CD8-positive, alpha-beta memory T cell (primary cell): ENCODE measurements at regions not wholly inside any gene's neighbourhood (a gene's known extent, or its start where the extent isn't known, plus 50 kb on each side); places are given as distances from the start of the nearest gene placed in this dataset.

Experiments
- CTCF ChIA-PET: fragments of 350-600 bp; sonication (Branson Sonifier 250); formaldehyde crosslinking; loops from one replicate; lab custom pipeline; 2021; ENCODE audit warnings: antibody characterized with exemption; lab: Charles Lee
- POLR2A ChIA-PET: fragments of 350-600 bp; sonication (Branson Sonifier 250); formaldehyde crosslinking; loops from one replicate; lab custom pipeline; 2021; ENCODE audit warnings: antibody characterized with exemption; lab: Charles Lee
- DNase-seq, 5 donors: peaks; one replicate each; pipeline versions ENCODE4 v3.0.0 to v3.0.0-alpha.2; 2020 to 2022; ENCODE audit warnings: mixed read lengths in 1 of 5
- H3K27ac ChIP-seq: one replicate; pipeline ENCODE4 v1.7.0; 2013; ENCODE audit warnings: low read depth, mild to moderate bottlenecking, low read length, moderate library complexity
- H3K27me3 ChIP-seq: 2 replicates; pipeline ENCODE4 v1.7.0; 2013; ENCODE audit warnings: low read length, mild to moderate bottlenecking; ENCODE audit not compliant: insufficient read depth, poor library complexity, severe bottlenecking
- H3K36me3 ChIP-seq: 2 replicates; pipeline ENCODE4 v1.7.0; 2013; ENCODE audit warnings: mild to moderate bottlenecking, low read length, moderate library complexity; ENCODE audit not compliant: insufficient read depth
- H3K4me1 ChIP-seq: 2 replicates; pipeline ENCODE4 v1.7.0; 2013; ENCODE audit warnings: mild to moderate bottlenecking, low read length, moderate library complexity; ENCODE audit not compliant: insufficient read depth
- H3K4me3 ChIP-seq: 2 replicates; pipeline ENCODE4 v1.7.0; 2013; ENCODE audit warnings: mild to moderate bottlenecking, low read length
- H3K9me3 ChIP-seq: 2 replicates; pipeline ENCODE4 v1.7.0; 2013; ENCODE audit warnings: mild to moderate bottlenecking, low read length
- H3K27ac Mint-ChIP-seq, 8 donors: one replicate each; pipeline ENCODE4 v1.8.0; 2020 to 2021; ENCODE audit warnings: mixed read lengths in 8 of 8, mild to moderate bottlenecking in 6 of 8, inconsistent platforms in 3 of 8, moderate library complexity in 3 of 8
- H3K27me3 Mint-ChIP-seq, 2 donors: one replicate each; pipeline ENCODE4 v1.8.0; 2020 to 2021; ENCODE audit warnings: mixed read lengths in 2 of 2, mild to moderate bottlenecking in 1 of 2, moderate library complexity in 1 of 2
- H3K36me3 Mint-ChIP-seq, 3 donors: one replicate each; pipeline ENCODE4 v1.8.0; 2020 to 2021; ENCODE audit warnings: mixed read lengths in 3 of 3, inconsistent platforms in 1 of 3, mild to moderate bottlenecking in 1 of 3
- H3K4me1 Mint-ChIP-seq, 3 donors: one replicate each; pipeline ENCODE4 v1.8.0; 2020 to 2021; ENCODE audit warnings: mixed read lengths in 3 of 3, inconsistent platforms in 1 of 3, mild to moderate bottlenecking in 1 of 3
- H3K4me3 Mint-ChIP-seq, 7 donors: one replicate each; pipeline ENCODE4 v1.8.0; 2020 to 2021; ENCODE audit warnings: mixed read lengths in 7 of 7, mild to moderate bottlenecking in 6 of 7, moderate library complexity in 4 of 7, inconsistent platforms in 2 of 7
- H3K9me3 Mint-ChIP-seq, 5 donors: one replicate each; pipeline ENCODE4 v1.8.0; 2020 to 2022; ENCODE audit warnings: mixed read lengths in 5 of 5, mild to moderate bottlenecking in 3 of 5, moderate library complexity in 2 of 5, inconsistent platforms in 1 of 5

DNA sequence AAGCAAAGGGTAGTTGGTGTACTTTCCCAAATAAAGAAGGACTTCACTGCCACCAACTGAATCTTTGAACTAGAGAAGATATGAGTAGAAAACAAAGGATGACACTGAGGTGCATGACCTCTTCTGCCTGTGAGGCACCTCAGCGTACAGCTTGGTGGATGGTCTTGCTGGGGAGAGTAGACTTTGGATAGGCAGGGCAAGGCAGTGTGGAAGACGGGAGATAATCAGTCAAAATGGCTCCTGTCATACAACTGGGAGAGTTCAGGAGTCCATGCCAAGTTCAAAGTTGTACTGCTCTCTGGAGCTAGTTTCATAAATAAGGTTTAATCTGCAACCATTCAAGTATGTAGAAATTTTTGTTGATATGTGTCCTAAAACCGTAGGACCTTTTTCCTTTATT lies 143.4 kb downstream of the BARHL2 start:
- H3K36me3 Mint-ChIP-seq: no peaks in the 10 kb centered on the region
- H3K4me3 ChIP-seq: no peak overlapping the region
- no peak for DNase-seq
- H3K27me3 Mint-ChIP-seq: peaks cover 5 to 35% of the 10 kb centered on the region in 2 donors
- POLR2A ChIA-PET: no interaction called here
- H3K4me1 Mint-ChIP-seq: no peaks in the 10 kb centered on the region
- no peaks in the 10 kb centered on the region for H3K36me3 ChIP-seq
- no peaks in the 10 kb centered on the region for H3K4me1 ChIP-seq
- CTCF ChIA-PET: no interaction called here
- H3K27ac ChIP-seq: no peak overlapping the region
- no peaks in the 10 kb centered on the region for H3K9me3 Mint-ChIP-seq
- H3K4me3 Mint-ChIP-seq: no peak overlapping the region
- H3K9me3 ChIP-seq: no peaks in the 10 kb centered on the region
- peaks cover 2% of the 10 kb centered on the region for H3K27me3 ChIP-seq
- no peak overlapping the region for H3K27ac Mint-ChIP-seq

- Histone ChIP-seq H3K36me3 (no peaks in the 10 kb centered on the region), H3K4me3 (no peak overlapping the region), H3K27me3 (no peaks in the 10 kb centered on the region), H3K27ac (no peak overlapping the region), H3K9me3 (no peaks in the 10 kb centered on the region), H3K4me1 (no peaks in the 10 kb centered on the region)
- Mint-ChIP-seq H3K27me3 (peaks cover 5 to 36% of the 10 kb centered on the region in 2 donors), H3K36me3 (no peaks in the 10 kb centered on the region), H3K4me1 (no peaks in the 10 kb centered on the region), H3K27ac (no peak overlapping the region), H3K9me3 (no peaks in the 10 kb centered on the region), H3K4me3 (no peak overlapping the region)
- ChIA-PET POLR2A (no interaction called here), CTCF (no interaction called here)
- no peak for DNase-seq
Measured at GRCh38 chr1:90572446-90572845, 144.7 kb downstream of the BARHL2 start.

DNA sequence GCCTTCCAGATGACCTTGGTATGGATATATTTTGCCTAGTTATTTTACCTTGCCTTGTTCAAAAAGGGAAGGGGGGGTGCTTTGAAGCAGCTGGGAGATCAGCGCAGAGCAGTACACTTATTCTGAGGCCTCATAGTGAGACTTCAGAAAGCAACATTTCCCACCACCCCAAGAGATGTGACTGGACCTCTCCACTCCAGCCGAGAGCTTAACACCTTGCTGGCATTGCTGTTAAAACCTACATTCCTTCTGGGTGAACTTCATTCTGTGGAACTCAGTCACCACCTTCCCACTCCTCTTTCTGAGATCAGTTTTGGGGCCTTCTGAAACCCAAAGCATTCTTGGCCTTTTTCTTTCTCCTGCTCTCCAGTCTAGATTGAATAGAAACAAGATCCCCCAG lies 148.7 kb downstream of the BARHL2 start:
- no peak for DNase-seq
- H3K27me3 Mint-ChIP-seq: peaks cover 8 to 24% of the 10 kb centered on the region in 2 donors
- no peaks in the 10 kb centered on the region for H3K36me3 Mint-ChIP-seq
- CTCF ChIA-PET: no interaction called here
- no peak overlapping the region for H3K27ac ChIP-seq
- no peak overlapping the region for H3K27ac Mint-ChIP-seq
- H3K27me3 ChIP-seq: no peaks in the 10 kb centered on the region
- no peaks in the 10 kb centered on the region for H3K4me1 Mint-ChIP-seq
- no peaks in the 10 kb centered on the region for H3K9me3 Mint-ChIP-seq
- H3K9me3 ChIP-seq: no peaks in the 10 kb centered on the region
- H3K4me3 Mint-ChIP-seq: no peak overlapping the region
- no peaks in the 10 kb centered on the region for H3K36me3 ChIP-seq
- POLR2A ChIA-PET: no interaction called here
- H3K4me1 ChIP-seq: no peaks in the 10 kb centered on the region
- H3K4me3 ChIP-seq: no peak overlapping the region

DNA sequence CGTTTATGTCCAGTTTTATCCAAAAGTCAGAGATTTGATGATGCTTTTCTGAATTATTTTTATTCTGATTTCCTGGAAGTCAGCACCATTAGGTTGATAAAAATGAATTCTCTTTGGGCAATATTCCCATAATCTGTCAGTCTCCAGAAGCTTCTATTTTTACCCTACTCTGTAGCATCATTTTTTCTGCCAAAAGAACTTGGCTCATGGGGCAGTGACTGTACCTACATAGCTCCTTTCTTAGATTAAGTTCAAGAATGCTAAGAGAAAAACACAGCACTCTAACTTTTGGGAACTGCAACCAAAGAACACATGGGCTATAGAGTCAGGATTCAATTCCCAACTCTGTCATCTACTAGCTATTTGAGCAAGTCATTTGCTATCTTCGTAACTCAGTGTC lies 152.9 kb downstream of the BARHL2 start:
- Histone ChIP-seq H3K36me3 (no peaks in the 10 kb centered on the region), H3K27me3 (no peaks in the 10 kb centered on the region), H3K4me1 (no peaks in the 10 kb centered on the region), H3K9me3 (no peaks in the 10 kb centered on the region), H3K4me3 (no peak overlapping the region), H3K27ac (no peak overlapping the region)
- H3K27me3 Mint-ChIP-seq: peaks cover 3 to 6% of the 10 kb centered on the region in 2 donors
- ChIA-PET POLR2A (no interaction called here), CTCF (interaction anchor here (0.5 kb wide), 1 partner anchor 402 kb away, joined by 4 read pairs; no protein-coding TSS in a partner anchor)
- no peak overlapping the region for H3K4me3 Mint-ChIP-seq
- no peaks in the 10 kb centered on the region for H3K4me1 Mint-ChIP-seq
- no peaks in the 10 kb centered on the region for H3K36me3 Mint-ChIP-seq
- no peak overlapping the region for H3K27ac Mint-ChIP-seq
- no peak for DNase-seq
- H3K9me3 Mint-ChIP-seq: no peaks in the 10 kb centered on the region

GRCh38 chr1:90562892-90563291 lies 154.2 kb downstream of the BARHL2 start:
- no peak overlapping the region for H3K4me3 ChIP-seq
- no peak for DNase-seq
- no peaks in the 10 kb centered on the region for H3K9me3 ChIP-seq
- H3K4me1 ChIP-seq: no peaks in the 10 kb centered on the region
- no peak overlapping the region for H3K4me3 Mint-ChIP-seq
- H3K27me3 Mint-ChIP-seq: peaks cover 3 to 9% of the 10 kb centered on the region in 2 donors
- H3K36me3 ChIP-seq: no peaks in the 10 kb centered on the region
- H3K27ac ChIP-seq: no peak overlapping the region
- no peak overlapping the region for H3K27ac Mint-ChIP-seq
- no peaks in the 10 kb centered on the region for H3K4me1 Mint-ChIP-seq
- no peaks in the 10 kb centered on the region for H3K27me3 ChIP-seq
- ChIA-PET CTCF (no interaction called here), POLR2A (no interaction called here)
- H3K36me3 Mint-ChIP-seq: no peaks in the 10 kb centered on the region
- H3K9me3 Mint-ChIP-seq: no peaks in the 10 kb centered on the region

- POLR2A ChIA-PET: no interaction called here
- H3K36me3 Mint-ChIP-seq: no peaks in the 10 kb centered on the region
- H3K4me1 Mint-ChIP-seq: no peaks in the 10 kb centered on the region
- H3K9me3 Mint-ChIP-seq: no peaks in the 10 kb centered on the region
- Histone ChIP-seq H3K4me1 (no peaks in the 10 kb centered on the region), H3K27me3 (no peaks in the 10 kb centered on the region), H3K27ac (no peak overlapping the region), H3K9me3 (no peaks in the 10 kb centered on the region), H3K36me3 (no peaks in the 10 kb centered on the region), H3K4me3 (no peak overlapping the region)
- no peak overlapping the region for H3K27ac Mint-ChIP-seq
- CTCF ChIA-PET: no interaction called here
- H3K27me3 Mint-ChIP-seq: peaks cover 3 to 13% of the 10 kb centered on the region in 2 donors
- no peak overlapping the region for H3K4me3 Mint-ChIP-seq
- DNase-seq: no peak
Measured at GRCh38 chr1:90561911-90562310, 155.2 kb downstream of the BARHL2 start.

DNA sequence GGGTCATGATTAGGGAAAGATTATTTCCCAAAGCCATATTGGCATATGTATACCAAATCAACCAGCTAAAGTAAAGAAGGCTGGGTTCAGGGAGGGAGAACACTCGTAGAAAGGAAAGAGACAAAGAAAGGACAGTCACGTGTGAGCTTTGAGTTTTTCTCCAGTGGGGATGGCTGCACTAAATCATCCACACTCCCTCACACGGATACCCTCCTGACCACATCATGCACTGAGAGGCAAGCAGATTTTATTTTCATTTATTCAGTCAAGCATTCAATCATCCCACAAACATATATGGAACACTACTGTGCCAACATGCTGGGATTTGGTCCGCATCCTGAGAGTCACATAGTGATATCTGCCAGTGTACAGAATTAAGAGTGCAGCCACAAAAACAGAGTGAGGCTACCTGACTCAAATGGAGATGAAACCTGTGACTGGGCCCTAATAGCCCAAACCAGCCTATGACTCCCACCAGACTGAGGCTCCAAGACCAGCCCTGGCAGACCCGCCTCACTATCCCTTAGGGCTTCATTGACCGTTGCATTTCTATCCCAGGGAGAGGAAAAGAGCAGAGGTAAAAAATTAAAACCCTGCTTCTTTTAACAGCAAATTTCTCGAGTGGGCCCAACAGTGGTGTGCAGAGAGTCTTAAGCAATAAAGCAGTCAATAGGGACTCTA lies 155.9 kb downstream of the BARHL2 start:
- Mint-ChIP-seq H3K36me3 (no peaks in the 10 kb centered on the region), H3K9me3 (no peaks in the 10 kb centered on the region), H3K27me3 (peaks cover 3 to 13% of the 10 kb centered on the region in 2 donors), H3K4me1 (no peaks in the 10 kb centered on the region), H3K27ac (no peak overlapping the region), H3K4me3 (no peak overlapping the region)
- ChIA-PET CTCF (interaction anchor here (1.0 to 1.2 kb wide), 2 partner anchors 9 to 17 kb away, joined by 3 read pairs; no protein-coding TSS in a partner anchor), POLR2A (no interaction called here)
- Histone ChIP-seq H3K4me3 (no peak overlapping the region), H3K9me3 (no peaks in the 10 kb centered on the region), H3K4me1 (no peaks in the 10 kb centered on the region), H3K36me3 (no peaks in the 10 kb centered on the region), H3K27me3 (no peaks in the 10 kb centered on the region), H3K27ac (no peak overlapping the region)
- DNase-seq: no peak

GRCh38 chr1:90558754-90559378 lies 158.2 kb downstream of the BARHL2 start:
- H3K9me3 ChIP-seq: no peaks in the 10 kb centered on the region
- no peaks in the 10 kb centered on the region for H3K4me1 Mint-ChIP-seq
- no peaks in the 10 kb centered on the region for H3K36me3 Mint-ChIP-seq
- H3K36me3 ChIP-seq: no peaks in the 10 kb centered on the region
- no peaks in the 10 kb centered on the region for H3K4me1 ChIP-seq
- H3K4me3 Mint-ChIP-seq: no peak overlapping the region
- POLR2A ChIA-PET: no interaction called here
- H3K27ac Mint-ChIP-seq: no peak overlapping the region
- CTCF ChIA-PET: no interaction called here
- H3K9me3 Mint-ChIP-seq: peaks cover 0 to 3% (median 0%) of the 10 kb centered on the region in 5 donors
- H3K27me3 ChIP-seq: no peaks in the 10 kb centered on the region
- no peak overlapping the region for H3K27ac ChIP-seq
- DNase-seq: no peak
- H3K27me3 Mint-ChIP-seq: peaks cover 0 to 13% of the 10 kb centered on the region in 2 donors
- no peak overlapping the region for H3K4me3 ChIP-seq
